GM19035 (cell line): ENCODE measurements at regions not wholly inside any gene's neighbourhood (a gene's known extent, or its start where the extent isn't known, plus 50 kb on each side); places are given as distances from the start of the nearest gene placed in this dataset.

ENCODE experiments used
- ATAC-seq: cut with Tn5 transposase; IDR thresholded peaks from one replicate; pipeline ENCODE4 v1.9.1; 2021; ENCODE audit not compliant: unreplicated experiment

DNA sequence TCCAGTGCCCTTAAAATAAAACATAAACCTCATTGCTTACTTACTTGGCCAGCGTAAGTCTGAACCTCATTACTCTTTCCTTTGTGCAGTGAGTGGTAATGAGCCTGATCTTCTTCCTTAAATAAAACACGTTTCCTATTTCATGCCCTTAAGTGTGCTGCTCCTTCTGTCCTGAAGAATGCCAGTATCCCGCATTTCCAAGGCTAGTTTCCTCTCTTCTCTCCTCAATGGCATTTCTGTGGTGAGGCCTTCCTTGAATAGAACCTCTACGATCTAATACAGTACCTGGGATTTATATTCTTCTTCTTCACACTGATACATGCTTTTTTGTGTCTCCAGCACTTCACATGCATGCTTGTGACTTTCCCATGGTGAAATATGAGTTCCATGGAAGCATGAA lies 523.4 kb upstream of the CDH4 start:
- ATAC-seq, result no peak

DNA sequence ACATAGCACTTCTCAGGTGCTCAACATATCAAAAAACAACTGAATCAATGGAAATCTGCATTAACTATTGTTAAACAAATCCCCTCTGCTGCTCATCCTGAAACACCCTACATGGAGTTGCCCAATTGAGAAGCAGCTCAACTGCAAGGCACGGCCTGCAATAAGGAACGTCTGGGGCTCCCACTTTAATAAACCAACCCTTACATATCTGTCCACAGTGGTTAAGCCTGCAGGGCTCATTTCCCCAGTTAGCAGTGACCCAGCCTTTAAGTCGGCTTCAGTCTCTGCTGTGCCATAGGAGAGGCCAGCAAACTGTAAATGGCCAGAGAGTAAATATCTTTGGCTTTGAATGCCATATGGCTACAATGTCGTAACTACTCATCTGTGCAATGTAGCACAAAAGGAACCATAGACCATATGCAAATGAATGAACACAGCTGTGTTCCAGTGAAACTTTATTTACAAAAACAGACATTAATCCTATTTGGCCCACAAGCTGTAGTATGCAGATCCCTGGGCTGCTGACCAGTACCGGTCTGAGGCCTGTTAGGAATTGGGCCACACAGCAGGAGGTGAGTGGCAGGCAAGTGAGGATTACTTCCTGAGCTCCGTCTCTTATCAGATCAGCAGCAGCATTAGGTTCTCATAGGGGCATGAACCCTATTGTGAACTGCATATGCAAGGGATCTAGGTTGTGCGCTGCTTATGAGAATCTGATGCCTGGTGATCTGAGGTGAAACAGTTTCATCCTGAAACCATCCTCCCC lies 522.7 kb upstream of the CDH4 start:
- ATAC-seq, result no peak

- no peak for ATAC-seq
These were observed 519.7 kb upstream of the CDH4 start for GRCh38 chr20:60732322-60732721.

DNA sequence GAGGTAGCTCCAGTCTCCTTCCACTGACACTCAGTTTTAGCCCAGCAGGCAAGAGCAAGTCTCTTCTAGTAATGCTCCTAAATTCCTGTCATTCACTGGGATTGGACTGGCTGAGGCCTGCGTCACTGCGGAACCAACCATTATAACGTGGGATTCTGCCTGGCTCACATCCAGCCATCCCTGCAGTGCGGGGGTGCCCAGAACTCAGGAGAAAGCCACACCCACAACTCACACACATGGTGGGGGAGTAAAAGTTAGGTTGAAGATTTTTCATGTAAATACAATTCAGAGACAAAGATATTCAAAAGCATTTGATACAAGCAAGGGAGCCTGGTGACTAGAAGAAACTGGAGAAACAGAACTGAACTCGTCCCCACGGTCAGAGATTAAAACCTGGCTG lies 504.0 kb upstream of the CDH4 start:
- ATAC-seq, result no peak

- no peak for ATAC-seq
These were observed 502.1 kb upstream of the CDH4 start for GRCh38 chr20:60749804-60750602.

GRCh38 chr20:60750909-60751308 lies 501.2 kb upstream of the CDH4 start:
- no peak for ATAC-seq

DNA sequence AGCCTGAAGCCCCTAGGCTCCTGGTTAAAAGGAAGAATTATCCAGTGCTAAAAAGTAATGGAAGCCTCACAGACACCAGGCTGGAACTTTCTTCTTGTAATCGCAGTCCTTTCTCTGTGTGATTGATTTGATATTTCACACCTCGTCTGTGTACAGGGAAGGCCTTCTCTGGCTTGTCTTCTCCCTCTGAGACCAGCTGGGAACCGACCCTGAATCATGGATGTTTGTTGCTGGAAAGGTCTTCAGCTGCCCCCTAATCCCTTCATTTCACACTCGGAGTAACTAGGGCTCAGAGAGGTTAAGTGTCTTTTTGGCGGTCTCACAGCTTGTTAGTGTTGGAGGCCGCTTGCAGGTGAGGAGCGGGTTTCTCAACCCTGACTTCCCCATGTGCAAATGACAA lies 500.2 kb upstream of the CDH4 start:
- ATAC-seq, result no peak

DNA sequence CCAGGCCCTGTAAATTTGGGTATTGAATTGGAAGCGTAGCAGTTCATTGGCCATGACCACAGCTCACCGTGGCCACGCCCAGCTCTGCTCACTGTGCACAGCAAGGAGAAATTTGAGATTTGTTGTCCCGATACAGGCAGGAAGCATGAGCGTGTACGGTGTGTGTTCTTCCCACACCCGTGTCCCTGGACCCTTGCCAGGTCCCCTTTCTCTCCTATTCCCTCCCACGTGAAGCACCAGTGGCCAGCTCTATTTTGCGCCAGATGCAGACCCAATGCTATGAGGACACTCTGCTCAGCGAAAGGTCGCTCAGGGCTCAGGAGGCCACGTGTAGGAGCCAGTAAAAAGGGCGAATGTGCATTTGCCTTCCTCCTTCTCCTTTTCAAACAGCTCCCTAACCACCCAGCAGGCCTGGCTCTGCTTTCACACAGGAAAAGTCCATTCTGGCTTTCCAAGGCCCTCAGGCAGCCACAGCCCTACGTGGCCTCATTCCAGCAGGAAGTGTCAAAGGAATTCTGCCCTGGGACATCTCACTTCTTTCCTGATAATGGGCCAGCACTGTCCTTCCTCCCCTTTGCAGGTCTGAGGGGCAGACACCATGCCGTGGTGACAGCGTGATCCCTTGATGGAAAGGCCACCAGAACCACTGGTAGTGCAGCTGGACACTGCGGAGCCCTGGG lies 499.2 kb upstream of the CDH4 start:
- no peak for ATAC-seq

- no peak for ATAC-seq
These were observed 497.2 kb upstream of the CDH4 start for GRCh38 chr20:60754856-60755255.

- no peak for ATAC-seq
These were observed 492.4 kb upstream of the CDH4 start for GRCh38 chr20:60759651-60760050.

DNA sequence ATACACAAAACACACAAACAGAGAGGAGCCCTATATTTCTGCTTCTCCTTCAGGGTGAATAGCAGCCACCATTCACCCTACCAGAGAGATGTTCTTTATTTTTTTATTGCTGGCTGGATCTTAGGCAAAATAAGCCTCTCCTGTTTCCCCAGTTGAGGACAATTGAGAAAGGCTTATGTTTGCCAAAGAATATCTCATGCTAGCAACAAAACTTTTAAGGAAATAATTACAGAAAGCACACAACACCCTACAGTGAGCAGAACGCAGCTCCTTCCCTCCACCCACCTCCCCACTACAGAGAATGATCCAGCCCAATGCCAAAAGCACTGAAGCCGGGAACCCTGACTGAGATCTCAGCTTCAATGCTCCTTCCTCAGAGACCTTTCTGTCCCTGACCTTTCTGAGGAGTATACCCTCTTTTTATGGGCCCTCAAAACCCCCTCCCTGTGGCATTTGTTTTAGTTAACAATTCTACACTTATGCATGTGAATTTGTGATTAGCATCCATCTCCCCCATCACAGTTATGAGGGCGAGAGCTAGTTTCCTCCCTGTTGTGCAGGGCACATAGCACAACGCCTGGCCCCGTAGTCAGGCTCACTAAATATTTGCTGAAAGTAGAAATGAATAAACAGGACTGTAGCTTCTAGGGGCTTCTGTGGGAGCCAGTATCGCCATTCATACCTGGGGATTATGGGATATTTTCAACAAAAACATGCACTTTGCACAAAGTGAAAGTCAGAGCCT lies 491.6 kb upstream of the CDH4 start:
- no peak for ATAC-seq

- no peak for ATAC-seq
These were observed 491.0 kb upstream of the CDH4 start for GRCh38 chr20:60761056-60761455.

DNA sequence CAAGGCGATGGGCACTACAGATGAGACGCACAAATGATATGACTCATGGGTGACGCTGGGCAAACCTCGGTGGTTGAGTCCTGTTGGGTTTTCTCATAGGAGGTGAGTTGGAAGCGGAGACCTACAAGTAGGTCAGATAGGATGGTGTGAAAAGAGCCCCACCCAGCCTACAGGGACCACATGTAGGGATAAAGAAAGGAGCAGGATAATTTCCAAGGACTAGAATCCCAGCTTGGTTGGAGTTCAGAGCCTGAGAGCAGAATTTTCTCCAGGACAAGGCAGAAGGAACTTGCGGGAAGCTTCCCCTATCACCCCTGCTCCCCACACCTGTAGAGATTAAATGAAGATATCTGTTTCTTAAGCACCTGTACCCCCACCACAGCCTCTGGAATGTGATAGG lies 489.7 kb upstream of the CDH4 start:
- ATAC-seq, result no peak

DNA sequence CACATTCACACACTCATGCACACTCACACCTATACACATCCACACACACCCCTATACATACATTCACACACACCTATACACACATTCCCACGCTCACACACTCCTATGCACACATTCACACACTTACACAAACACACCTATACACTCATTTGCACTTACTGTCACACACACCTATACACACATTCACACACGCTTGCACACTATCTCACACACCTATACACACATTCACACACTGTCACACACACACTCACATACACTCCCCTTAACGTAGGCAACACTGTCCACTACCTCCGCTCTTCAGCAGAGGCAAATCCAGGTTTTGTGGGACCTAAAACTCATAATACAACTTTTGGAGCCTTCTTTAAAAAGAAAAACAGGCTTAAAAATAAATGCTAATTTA lies 487.7 kb upstream of the CDH4 start:
- no peak for ATAC-seq

DNA sequence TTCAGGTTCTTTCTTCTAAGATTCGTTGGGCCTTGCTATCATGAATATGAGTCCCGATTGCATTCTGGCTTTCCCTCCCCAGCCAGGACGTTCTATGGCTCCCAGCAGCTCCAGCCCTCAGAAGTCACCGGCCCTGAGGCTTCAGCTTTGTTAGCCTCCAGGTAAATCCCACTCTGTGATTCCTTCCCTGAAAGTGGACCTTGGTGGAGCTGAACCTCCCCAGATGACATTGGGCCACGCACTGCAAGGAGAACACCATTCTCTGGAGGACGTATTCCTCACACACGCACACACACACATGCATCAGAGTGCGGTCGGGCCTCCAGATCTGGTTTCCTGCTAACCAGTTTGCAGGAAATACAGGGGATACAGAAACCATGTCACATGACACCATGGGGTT lies 487.3 kb upstream of the CDH4 start:
- no peak for ATAC-seq

- ATAC-seq, result no peak
These were observed 486.1 kb upstream of the CDH4 start for GRCh38 chr20:60765821-60766403.

GRCh38 chr20:60768216-60768615 lies 483.8 kb upstream of the CDH4 start:
- ATAC-seq, result no peak

DNA sequence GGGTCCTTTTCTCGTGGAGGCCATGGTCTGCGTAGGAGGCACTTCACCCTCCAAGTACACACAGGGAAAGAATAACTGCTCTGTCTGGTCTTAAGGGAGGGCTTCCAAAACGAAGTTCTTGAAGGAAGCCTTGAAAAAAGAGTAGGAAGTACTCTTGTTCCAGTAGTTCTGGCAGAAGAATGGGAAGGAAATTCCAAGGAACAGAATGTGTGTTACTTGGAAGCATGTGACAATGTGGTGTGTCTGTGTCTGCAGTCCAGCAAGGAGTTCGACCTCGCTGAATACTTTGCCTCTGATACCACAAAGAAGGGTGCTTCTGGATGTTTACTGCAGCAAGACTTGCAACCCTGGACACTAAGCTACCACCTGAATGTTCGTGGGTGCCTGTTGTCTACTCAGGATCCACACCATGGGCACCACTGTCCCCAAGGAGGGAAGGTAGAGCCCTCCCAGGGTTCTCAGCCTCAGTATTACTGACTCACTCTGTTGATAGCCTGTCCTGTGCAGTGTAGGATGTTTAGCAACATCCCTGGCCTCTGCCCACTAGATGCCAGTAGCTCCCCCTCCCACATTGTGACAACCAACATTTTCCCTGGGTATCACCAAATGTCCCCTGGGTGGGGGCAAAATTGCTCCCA lies 471.6 kb upstream of the CDH4 start:
- ATAC-seq, result no peak

DNA sequence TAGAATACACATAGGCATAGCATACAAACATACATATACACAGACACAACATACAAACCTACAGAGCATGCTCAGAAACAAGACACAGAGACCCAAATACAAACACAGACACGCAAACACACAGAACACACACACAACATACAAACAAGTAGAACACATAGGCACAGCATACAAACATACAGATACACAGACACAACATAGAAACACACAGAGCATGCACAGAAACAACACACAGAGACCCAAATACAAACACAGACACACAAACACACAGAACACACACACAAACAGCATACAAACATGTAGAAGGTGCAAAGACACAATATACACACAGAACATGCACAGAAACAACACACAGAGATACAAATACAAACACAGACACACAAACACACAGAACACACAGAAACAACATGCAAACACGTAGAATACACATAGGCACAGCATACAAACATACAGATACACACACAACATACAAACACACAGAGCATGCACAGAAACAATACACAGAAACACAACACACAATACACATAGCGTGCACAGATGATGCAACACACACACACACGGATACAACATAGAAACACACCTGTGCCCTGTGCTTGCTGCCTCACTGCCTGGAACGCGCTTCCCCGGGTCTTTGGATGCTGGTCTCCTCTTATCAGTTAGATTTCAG lies 469.0 kb upstream of the CDH4 start:
- ATAC-seq, result no peak

DNA sequence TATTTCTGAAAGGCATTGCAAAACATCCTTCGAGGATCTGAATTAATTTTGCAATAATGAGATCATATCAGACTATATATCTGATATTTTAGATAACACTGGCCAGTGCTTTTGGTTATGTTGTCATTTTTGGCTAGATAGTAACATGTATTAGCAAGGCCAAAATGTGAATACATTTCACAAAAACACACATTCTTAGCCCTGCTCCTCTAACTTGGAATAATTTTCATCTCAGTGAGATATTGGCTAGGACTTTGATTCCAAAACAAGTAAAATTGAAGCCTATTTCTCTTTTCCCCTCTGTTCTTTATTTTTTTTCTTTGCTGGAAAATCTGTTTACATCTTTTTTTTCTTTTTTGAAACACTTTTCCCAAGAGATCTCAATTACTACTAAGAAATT lies 466.8 kb upstream of the CDH4 start:
- no peak for ATAC-seq
